ENCODE measurements at regions not wholly inside any gene's neighbourhood (a gene's known extent, or its start where the extent isn't known, plus 50 kb on each side); places are given as distances from the start of the nearest gene placed in this dataset.
A peak's percentile ranks its signal among the peaks of the same experiment; 100 is the strongest.

DNA sequence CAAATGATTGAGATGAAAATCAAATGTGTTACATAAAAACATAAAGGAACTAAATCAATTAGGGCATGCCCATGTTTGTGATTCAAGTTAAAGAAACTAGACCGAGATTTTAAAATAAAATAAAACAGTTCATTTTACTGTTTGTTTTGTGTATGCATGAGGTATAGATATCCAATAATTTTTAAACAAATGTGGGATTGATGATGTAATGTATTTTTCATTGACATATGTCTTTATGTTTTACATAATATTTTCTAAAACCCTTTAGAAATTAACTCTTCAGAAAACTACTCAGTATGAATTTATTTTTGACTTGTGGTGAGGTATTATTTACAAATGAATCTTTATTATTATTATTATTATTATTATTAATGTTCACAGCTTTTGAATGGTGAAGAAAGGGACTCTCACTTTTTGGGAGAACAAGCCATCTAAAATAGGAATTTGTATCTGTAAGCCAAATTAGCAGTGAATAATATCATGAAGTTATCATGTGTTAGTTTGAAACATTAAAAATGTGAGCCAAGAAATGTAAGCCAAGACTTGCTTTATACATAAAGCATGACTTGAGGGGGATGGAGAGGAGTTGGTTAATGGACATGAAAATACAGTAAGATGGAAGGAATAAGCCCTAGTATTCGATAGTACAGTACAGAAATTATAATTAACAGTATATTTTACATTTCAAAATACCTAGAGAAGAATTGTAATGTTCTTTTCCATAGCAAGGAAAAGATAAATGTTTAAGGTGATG lies 355.0 kb downstream of the CDH10 start:
- intact Hi-C loops (cut with DNase I), result no loop called here
- no peak for ATAC-seq
- no peak for DNase-seq (ENCODE audit: low spot score)

GRCh38 chr5:24290536-24290935 lies 354.2 kb downstream of the CDH10 start:
- intact Hi-C loops (cut with DNase I), result no loop called here
- ATAC-seq, result no peak
- no peak for DNase-seq (ENCODE audit: low spot score)

DNA sequence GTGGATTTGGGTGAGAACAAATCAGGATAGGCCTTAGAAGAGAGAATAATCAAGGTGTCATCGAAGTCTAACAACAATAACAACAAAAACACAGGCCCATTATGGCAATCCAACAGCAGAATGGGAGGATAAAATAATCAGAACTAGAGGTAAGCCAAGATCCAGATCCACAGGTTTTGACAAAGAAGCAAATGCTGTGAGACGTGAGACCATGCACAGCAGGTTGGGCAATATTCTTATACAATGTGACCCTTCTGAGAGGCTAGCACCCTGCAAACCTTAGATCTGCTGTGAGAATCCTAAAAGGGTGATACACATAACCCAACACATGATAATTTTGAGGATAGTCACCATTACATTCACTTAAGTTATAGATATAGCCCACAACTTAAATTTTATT lies 352.9 kb downstream of the CDH10 start:
- intact Hi-C loops (cut with DNase I), result no loop called here
- no peak for DNase-seq (ENCODE audit: low spot score)
- no peak for ATAC-seq

GRCh38 chr5:24294333-24294732 lies 350.4 kb downstream of the CDH10 start:
- ATAC-seq, result no peak
- intact Hi-C loops (cut with DNase I), result no loop called here
- DNase-seq (ENCODE audit: low spot score), result no peak

GRCh38 chr5:24314106-24314505 lies 330.7 kb downstream of the CDH10 start:
- DNase-seq (ENCODE audit: low spot score), result no peak
- intact Hi-C loops (cut with DNase I), result no loop called here
- no peak for ATAC-seq

GRCh38 chr5:24320643-24321042 lies 324.1 kb downstream of the CDH10 start:
- DNase-seq (ENCODE audit: low spot score) (no peak), ATAC-seq (peak; percentile 39)
- intact Hi-C loops (cut with DNase I), result no loop called here

GRCh38 chr5:24325306-24325832 lies 319.4 kb downstream of the CDH10 start:
- DNase-seq (ENCODE audit: low spot score) (no peak), ATAC-seq (no peak)
- intact Hi-C loops (cut with DNase I), result no loop called here

DNA sequence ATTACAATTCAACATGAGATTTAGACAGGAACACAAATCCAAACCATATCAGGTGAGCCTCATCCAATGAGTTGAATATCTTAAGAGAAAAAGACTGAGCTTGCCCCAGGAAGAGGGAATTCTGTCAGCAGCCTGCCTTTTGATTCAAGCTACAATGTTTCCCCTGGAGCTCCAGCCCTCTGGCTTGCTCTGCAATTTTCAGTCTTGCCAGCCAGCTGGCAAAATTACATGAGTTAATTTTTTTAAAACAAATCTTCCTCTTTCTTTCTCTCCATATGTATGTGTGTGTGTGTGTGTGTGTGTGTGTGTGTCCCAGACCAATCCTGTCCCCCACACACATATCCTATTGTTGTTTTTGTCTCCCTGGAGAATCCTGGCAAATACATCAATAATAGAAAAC lies 313.2 kb downstream of the CDH10 start:
- intact Hi-C loops (cut with DNase I), result no loop called here
- ATAC-seq (no peak), DNase-seq (ENCODE audit: low spot score) (no peak)

DNA sequence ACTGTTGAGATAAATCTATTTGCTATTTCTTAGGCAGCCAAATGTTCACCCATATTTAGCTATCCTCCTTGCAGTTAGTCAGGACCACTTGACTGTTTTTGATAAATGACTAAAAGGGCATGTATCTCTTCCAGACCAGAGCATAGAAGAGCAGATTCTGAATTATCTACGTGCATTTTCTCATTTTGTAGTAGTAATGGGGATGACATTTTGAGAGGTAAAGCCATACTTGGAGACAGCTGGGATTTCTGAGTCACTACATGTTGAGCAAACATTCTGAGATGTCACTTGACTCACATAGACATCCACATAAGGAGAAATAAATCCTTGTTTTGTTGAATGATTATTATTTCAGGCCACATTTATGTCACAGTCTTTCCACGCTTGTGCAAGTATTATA lies 297.6 kb downstream of the CDH10 start:
- ATAC-seq, result no peak
- intact Hi-C loops (cut with DNase I), result no loop called here

GRCh38 chr5:24351285-24351684 lies 293.5 kb downstream of the CDH10 start:
- ATAC-seq, result no peak
- intact Hi-C loops (cut with DNase I), result no loop called here
- DNase-seq (ENCODE audit: low spot score), result no peak

More for the DNA sequence above, 297.6 kb downstream of the CDH10 start:
- DNase-seq (ENCODE audit: low spot score), result no peak

GRCh38 chr5:24353016-24353415 lies 291.8 kb downstream of the CDH10 start:
- ATAC-seq (no peak), DNase-seq (ENCODE audit: low spot score) (no peak)
- intact Hi-C loops (cut with DNase I), result no loop called here

- intact Hi-C loops (cut with DNase I), result no loop called here
- ATAC-seq, result no peak
These were observed 291.2 kb downstream of the CDH10 start for GRCh38 chr5:24353611-24354010.

GRCh38 chr5:24363789-24364481 lies 280.8 kb downstream of the CDH10 start:
- ATAC-seq, result peak; percentile 15

More at GRCh38 chr5:24353611-24354010, 291.2 kb downstream of the CDH10 start:
- no peak for DNase-seq (ENCODE audit: low spot score)

DNA sequence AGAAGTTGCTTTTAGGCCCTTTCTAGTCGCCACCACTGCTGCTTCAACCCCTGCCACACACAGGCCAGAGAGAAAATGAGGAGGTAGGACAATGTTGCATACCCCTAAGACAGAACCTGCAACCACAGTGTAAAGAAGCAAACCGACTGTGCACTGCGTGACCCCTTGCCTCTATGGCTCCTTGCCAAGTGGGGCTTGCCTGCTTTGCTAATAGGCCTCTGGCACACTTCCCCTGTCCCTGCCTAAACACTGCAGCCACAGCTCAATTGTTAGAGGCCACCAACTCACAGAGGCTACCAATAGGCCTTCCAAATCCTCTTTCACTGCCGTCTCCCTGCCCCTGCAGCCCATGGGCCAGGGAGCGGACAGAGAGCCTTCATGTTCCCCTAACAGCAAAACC lies 280.1 kb downstream of the CDH10 start:
- ATAC-seq (peak; percentile 36), DNase-seq (ENCODE audit: low spot score) (no peak)
- intact Hi-C loops (cut with DNase I), result no loop called here

More at GRCh38 chr5:24363789-24364481, 280.8 kb downstream of the CDH10 start:
- no peak for DNase-seq (ENCODE audit: low spot score)
- intact Hi-C loops (cut with DNase I), result no loop called here

DNA sequence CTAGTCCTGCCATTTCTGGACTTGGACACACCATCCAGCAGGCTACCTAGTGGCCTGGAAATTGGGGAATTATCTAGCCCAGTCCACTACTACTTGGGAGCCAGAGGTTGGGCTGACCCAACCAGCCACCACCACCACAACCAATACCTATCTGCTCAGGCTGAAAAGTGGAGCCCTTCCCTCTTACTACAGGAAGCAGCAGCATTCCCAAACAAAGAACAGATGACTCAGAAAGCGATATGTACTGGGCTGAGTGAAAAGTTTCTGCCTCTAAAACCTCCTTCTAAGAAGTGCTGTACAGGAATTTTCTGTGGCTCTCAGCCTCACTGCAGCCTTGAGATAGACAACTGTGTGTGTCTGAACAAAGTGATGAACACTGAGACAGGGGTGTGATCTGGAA lies 279.4 kb downstream of the CDH10 start:
- DNase-seq (ENCODE audit: low spot score) (no peak), ATAC-seq (no peak)
- intact Hi-C loops (cut with DNase I), result no loop called here

GRCh38 chr5:24367216-24367615 lies 277.6 kb downstream of the CDH10 start:
- no peak for ATAC-seq
- intact Hi-C loops (cut with DNase I), result no loop called here
- DNase-seq (ENCODE audit: low spot score), result no peak

DNA sequence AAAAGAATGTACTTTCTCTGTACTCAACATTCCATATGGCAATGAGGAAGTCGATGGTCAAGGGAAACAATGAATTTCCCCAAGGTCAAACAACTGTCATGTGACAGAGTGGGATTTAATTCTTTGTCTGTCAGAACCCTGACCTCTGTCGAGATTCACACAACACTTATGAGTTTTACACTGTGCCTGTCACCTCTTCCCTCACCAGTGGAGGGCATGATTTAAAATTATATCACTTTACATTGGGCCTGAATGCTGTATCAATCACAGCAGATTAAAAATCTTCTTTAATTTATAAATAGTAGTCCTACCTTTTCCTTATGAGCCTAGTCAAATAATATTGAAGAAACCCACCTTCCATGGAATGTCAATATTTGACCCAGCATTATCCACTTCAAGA lies 276.7 kb downstream of the CDH10 start:
- no peak for ATAC-seq
- no peak for DNase-seq (ENCODE audit: low spot score)
- intact Hi-C loops (cut with DNase I), result no loop called here

GRCh38 chr5:24376210-24376609 lies 268.6 kb downstream of the CDH10 start:
- intact Hi-C loops (cut with DNase I), result no loop called here
- no peak for DNase-seq (ENCODE audit: low spot score)
- ATAC-seq, result no peak

GRCh38 chr5:24376616-24377015 lies 268.2 kb downstream of the CDH10 start:
- ATAC-seq (no peak), DNase-seq (ENCODE audit: low spot score) (no peak)
- intact Hi-C loops (cut with DNase I), result no loop called here

DNA sequence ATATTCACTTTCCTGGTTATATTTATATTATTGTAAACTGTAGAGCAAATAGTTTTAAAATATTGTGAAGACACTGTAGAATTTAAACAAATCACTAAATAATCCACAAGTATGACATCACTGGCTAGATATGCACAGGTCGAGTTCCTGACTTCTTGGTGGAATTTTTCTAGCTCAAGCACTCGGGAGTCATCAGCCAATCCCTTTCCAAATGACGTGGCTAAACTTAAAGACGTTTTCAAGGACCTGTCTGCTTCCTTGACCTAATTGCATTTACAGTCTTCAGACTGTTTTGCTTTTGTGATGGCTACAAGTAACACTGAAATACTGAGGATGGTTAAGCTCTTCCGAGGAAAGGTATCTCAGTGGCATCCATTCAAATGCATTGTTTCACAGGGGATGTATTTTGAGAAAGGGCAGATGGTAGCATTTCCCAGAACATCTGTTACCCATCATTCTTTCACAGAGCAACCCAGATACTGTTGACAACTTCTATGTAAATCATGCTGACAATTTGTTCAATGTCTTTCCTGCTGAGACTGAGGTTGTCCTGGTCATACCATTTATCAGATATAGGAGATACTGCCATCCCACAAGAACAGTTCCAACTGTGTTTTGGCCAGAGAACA lies 262.8 kb downstream of the CDH10 start:
- ATAC-seq (no peak), DNase-seq (ENCODE audit: low spot score) (no peak)
- intact Hi-C loops (cut with DNase I), result no loop called here
